KMS-11 (cell line): ENCODE measurements at regions not wholly inside any gene's neighbourhood (a gene's known extent, or its start where the extent isn't known, plus 50 kb on each side); places are given as distances from the start of the nearest gene placed in this dataset.

Source experiments
- H2AFZ ChIP-seq: fragments of 200-600 bp; sonication (generic); 2 replicates; pipeline ENCODE4 v1.6.1; 2016; ENCODE audit warnings: antibody characterized with exemption, mixed run types, low read depth
- H3K27ac ChIP-seq: fragments of 200-600 bp; sonication (generic); 2 replicates; pipeline ENCODE4 v1.6.1; 2016; ENCODE audit warnings: mild to moderate bottlenecking, mixed run types
- H3K27me3 ChIP-seq: fragments of 200-600 bp; sonication (generic); 2 replicates; pipeline ENCODE4 v1.6.1; 2017; ENCODE audit warnings: mild to moderate bottlenecking, low read depth, mixed run types, moderate library complexity; ENCODE audit not compliant: insufficient read depth
- H3K36me3 ChIP-seq: fragments of 200-600 bp; sonication (generic); 2 replicates; pipeline ENCODE4 v1.6.1; 2017; ENCODE audit warnings: mild to moderate bottlenecking, mixed run types; ENCODE audit not compliant: insufficient read depth
- H3K4me1 ChIP-seq: fragments of 200-600 bp; sonication (generic); 2 replicates; pipeline ENCODE4 v1.6.1; 2016; ENCODE audit warnings: mild to moderate bottlenecking, low read depth, mixed run types; ENCODE audit not compliant: poor library complexity, severe bottlenecking
- H3K4me2 ChIP-seq: fragments of 200-600 bp; sonication (generic); 2 replicates; pipeline ENCODE4 v1.7.0; 2016; ENCODE audit warnings: mild to moderate bottlenecking, mixed run types
- H3K4me3 ChIP-seq: fragments of 200-600 bp; sonication (generic); IDR thresholded peaks from 2 replicates; pipeline ENCODE4 v1.6.1; 2017; ENCODE audit warnings: low read depth, low read length, mixed read lengths; ENCODE audit not compliant: insufficient read depth
- H3K79me2 ChIP-seq: fragments of 200-600 bp; sonication (generic); 2 replicates; pipeline ENCODE4 v1.6.1; 2016; ENCODE audit warnings: low read depth, mixed run types; ENCODE audit not compliant: insufficient read depth
- H3K9ac ChIP-seq: fragments of 200-600 bp; sonication (generic); 2 replicates; pipeline ENCODE4 v1.6.1; 2016; ENCODE audit warnings: mild to moderate bottlenecking, mixed run types
- H4K20me1 ChIP-seq: fragments of 200-600 bp; sonication (generic); 2 replicates; pipeline ENCODE4 v1.6.1; 2016; ENCODE audit warnings: mild to moderate bottlenecking, mixed run types; ENCODE audit not compliant: insufficient read depth
- TF ChIP-seq, protein P1 (sequence below): fragments of 200-600 bp; sonication (generic); conservative IDR thresholded peaks from 2 replicates; pipeline ENCODE4 v1.6.1; 2017; ENCODE audit warnings: low read depth, mild to moderate bottlenecking, antibody characterized with exemption, low read length, moderate library complexity, mixed read lengths

DNA sequence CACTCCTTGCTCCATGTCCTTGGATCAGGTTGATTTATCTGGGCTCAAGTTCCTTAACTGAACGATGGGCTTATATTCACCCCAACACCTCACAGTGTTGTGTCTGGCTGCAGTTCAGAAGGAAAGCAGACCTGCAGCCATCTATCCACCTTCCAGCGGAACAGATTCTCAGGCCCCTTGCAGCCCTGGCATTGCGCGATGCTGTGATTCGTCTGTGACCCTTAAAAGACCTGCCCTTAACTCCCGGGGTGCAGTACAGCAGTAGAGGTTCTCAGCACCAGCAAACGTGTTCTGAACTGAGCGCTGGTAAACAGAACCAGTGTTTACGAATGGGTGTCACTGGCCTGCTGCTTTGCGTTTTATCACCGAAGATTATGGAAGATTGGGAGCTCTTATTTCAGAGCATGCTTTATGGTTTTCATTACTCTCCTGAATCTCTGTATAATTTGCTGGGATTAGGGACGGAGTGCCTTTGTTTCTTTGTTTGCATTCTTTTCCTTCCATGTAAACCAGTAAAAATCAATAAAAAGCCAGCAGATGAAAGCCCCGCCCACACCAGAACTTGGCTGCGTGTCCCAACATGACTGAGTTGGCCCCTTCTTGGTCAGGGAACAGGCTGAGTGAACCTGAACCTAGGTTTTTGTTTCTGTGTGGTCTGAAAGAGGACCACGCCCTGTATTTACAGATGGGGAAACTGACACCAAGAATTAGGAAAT is 286.7 kb upstream of the CRY1 start:
- Histone ChIP-seq H3K27me3 (no peaks in the 10 kb centered on the region), H3K4me1 (no peaks in the 10 kb centered on the region), H3K9ac (no peak overlapping the region), H3K79me2 (no peaks in the 10 kb centered on the region), H4K20me1 (no peaks in the 10 kb centered on the region), H3K4me2 (no peak overlapping the region), H3K4me3 (no peak overlapping the region), H3K27ac (no peak overlapping the region), H2AFZ (no peak overlapping the region), H3K36me3 (no peaks in the 10 kb centered on the region)
- TF ChIP-seq, protein P1, sequence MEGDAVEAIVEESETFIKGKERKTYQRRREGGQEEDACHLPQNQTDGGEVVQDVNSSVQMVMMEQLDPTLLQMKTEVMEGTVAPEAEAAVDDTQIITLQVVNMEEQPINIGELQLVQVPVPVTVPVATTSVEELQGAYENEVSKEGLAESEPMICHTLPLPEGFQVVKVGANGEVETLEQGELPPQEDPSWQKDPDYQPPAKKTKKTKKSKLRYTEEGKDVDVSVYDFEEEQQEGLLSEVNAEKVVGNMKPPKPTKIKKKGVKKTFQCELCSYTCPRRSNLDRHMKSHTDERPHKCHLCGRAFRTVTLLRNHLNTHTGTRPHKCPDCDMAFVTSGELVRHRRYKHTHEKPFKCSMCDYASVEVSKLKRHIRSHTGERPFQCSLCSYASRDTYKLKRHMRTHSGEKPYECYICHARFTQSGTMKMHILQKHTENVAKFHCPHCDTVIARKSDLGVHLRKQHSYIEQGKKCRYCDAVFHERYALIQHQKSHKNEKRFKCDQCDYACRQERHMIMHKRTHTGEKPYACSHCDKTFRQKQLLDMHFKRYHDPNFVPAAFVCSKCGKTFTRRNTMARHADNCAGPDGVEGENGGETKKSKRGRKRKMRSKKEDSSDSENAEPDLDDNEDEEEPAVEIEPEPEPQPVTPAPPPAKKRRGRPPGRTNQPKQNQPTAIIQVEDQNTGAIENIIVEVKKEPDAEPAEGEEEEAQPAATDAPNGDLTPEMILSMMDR: no peak

DNA sequence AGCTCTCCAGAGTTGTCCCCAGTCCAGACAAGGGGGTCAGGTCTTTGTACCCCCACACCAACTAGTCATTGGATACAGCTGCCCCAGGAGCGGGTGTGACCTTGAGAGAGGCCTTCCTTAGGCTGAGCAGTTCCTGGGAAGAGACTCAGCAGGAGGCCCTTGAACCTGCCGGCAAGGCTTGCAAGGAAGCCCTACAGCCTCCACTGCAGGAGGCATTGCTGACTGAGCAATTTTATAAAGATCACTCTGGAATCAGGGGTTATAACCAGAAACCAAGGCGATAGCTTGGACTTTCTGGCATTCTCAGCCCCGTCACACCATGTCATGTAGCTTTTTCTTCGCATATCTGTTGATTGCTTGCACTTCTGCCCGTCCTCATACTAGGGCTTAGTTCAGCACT is 291.3 kb upstream of the CRY1 start:
- no peaks in the 10 kb centered on the region for H3K79me2 ChIP-seq
- no peaks in the 10 kb centered on the region for H3K36me3 ChIP-seq
- TF ChIP-seq, protein P1: no peak
- no peak overlapping the region for H3K27ac ChIP-seq
- H2AFZ ChIP-seq: no peak overlapping the region
- no peaks in the 10 kb centered on the region for H4K20me1 ChIP-seq
- no peaks in the 10 kb centered on the region for H3K27me3 ChIP-seq
- H3K4me2 ChIP-seq: no peak overlapping the region
- H3K9ac ChIP-seq: no peak overlapping the region
- no peak overlapping the region for H3K4me3 ChIP-seq
- no peaks in the 10 kb centered on the region for H3K4me1 ChIP-seq

DNA sequence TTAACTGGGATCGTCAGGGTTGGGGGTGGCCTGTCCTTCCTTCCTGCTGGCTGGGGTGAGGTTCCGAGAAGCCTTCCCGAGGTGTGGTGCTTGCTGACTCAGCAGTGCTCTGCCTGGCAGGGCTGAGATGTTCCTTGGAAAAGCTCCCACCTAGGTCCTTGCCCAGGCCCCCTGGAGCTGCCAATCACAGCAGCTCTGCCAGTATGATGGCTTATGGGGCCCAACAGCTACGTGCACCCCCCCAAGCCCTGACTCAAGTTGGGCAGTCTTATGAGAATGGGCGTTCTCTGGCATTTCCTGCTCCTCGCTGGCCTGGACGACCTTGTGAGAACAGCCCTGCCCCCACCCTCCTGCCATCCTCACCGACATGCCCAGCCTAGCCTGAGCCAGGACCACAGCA is 292.2 kb upstream of the CRY1 start:
- Histone ChIP-seq H3K9ac (no peak overlapping the region), H3K4me1 (no peaks in the 10 kb centered on the region), H3K79me2 (no peaks in the 10 kb centered on the region), H3K4me2 (no peak overlapping the region), H4K20me1 (no peaks in the 10 kb centered on the region), H2AFZ (no peak overlapping the region), H3K27me3 (no peaks in the 10 kb centered on the region), H3K27ac (no peak overlapping the region), H3K36me3 (no peaks in the 10 kb centered on the region), H3K4me3 (no peak overlapping the region)
- TF ChIP-seq, protein P1: no peak

DNA sequence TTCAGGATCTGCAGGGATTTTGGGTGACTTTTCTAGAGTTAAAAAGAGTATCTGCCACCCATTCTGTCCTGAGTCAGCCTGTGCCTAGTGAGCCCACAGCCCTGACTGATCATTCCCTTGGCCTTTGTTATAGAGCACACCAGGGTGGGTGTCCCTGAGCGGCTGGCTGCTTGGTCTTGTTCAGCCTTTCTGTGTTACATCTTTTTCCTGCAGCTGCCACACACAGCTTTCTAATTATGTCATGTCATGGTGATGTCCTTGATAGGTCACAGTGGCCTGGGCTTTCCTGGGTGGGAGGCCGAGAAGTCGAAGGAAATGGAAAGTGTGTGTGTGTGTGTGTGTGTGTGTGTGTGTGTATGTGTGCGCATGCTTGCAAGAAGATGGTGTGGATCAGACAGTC is 293.2 kb upstream of the CRY1 start:
- Histone ChIP-seq H3K4me1 (no peaks in the 10 kb centered on the region), H3K9ac (no peak overlapping the region), H4K20me1 (no peaks in the 10 kb centered on the region), H3K27me3 (no peaks in the 10 kb centered on the region), H3K27ac (no peak overlapping the region), H3K79me2 (no peaks in the 10 kb centered on the region), H3K4me3 (no peak overlapping the region), H2AFZ (no peak overlapping the region), H3K36me3 (no peaks in the 10 kb centered on the region), H3K4me2 (no peak overlapping the region)
- TF ChIP-seq, protein P1: no peak
